ENCODE measurements at regions not wholly inside any gene's neighbourhood (a gene's known extent, or its start where the extent isn't known, plus 50 kb on each side); places are given as distances from the start of the nearest gene placed in this dataset.

GRCh38 chr7:42621543-42622219, 290.2 kb downstream of the C7orf25 start:
- TF ChIP-seq CTCF (IDR thresholded peaks at IDR 0.05; ENCODE audit: partially characterized antibody, unreplicated experiment) = no peak
- H3K9me3 Mint-ChIP-seq (ENCODE audit: unreplicated experiment) = no peaks in the 10 kb centered on the region
- no peak for DNase-seq
- no peaks in the 10 kb centered on the region for H3K4me1 Mint-ChIP-seq (ENCODE audit: low read depth, unreplicated experiment)
- H3K27ac Mint-ChIP-seq (ENCODE audit: unreplicated experiment) = no peak overlapping the region
- H3K27me3 Mint-ChIP-seq (ENCODE audit: unreplicated experiment) = peaks cover 1% of the 10 kb centered on the region
- no peaks in the 10 kb centered on the region for H3K36me3 Mint-ChIP-seq (ENCODE audit: unreplicated experiment)
- no peak overlapping the region for H3K4me3 Mint-ChIP-seq (ENCODE audit: unreplicated experiment)

GRCh38 chr7:42618651-42619360, 293.1 kb downstream of the C7orf25 start:
- DNase-seq = no peak
- Mint-ChIP-seq H3K4me1 (ENCODE audit: low read depth, unreplicated experiment) (no peaks in the 10 kb centered on the region), H3K4me3 (ENCODE audit: unreplicated experiment) (no peak overlapping the region), H3K27me3 (ENCODE audit: unreplicated experiment) (peaks cover 1% of the 10 kb centered on the region), H3K27ac (ENCODE audit: unreplicated experiment) (no peak overlapping the region), H3K9me3 (ENCODE audit: unreplicated experiment) (no peaks in the 10 kb centered on the region), H3K36me3 (ENCODE audit: unreplicated experiment) (no peaks in the 10 kb centered on the region)
- TF ChIP-seq CTCF (IDR thresholded peaks at IDR 0.05; ENCODE audit: partially characterized antibody, unreplicated experiment) = no peak

- DNase-seq = no peak
- Mint-ChIP-seq H3K4me3 (ENCODE audit: unreplicated experiment) (no peak overlapping the region), H3K36me3 (ENCODE audit: unreplicated experiment) (no peaks in the 10 kb centered on the region), H3K9me3 (ENCODE audit: unreplicated experiment) (no peaks in the 10 kb centered on the region), H3K4me1 (ENCODE audit: low read depth, unreplicated experiment) (no peaks in the 10 kb centered on the region), H3K27me3 (ENCODE audit: unreplicated experiment) (peaks cover 1% of the 10 kb centered on the region), H3K27ac (ENCODE audit: unreplicated experiment) (no peak overlapping the region)
- TF ChIP-seq CTCF (IDR thresholded peaks at IDR 0.05; ENCODE audit: partially characterized antibody, unreplicated experiment) = no peak
These were observed 293.9 kb downstream of the C7orf25 start for GRCh38 chr7:42617806-42618457.

GRCh38 chr7:42617071-42617765, 294.7 kb downstream of the C7orf25 start:
- no peaks in the 10 kb centered on the region for H3K4me1 Mint-ChIP-seq (ENCODE audit: low read depth, unreplicated experiment)
- no peak overlapping the region for H3K27ac Mint-ChIP-seq (ENCODE audit: unreplicated experiment)
- no peak for DNase-seq
- no peak for TF ChIP-seq CTCF (IDR thresholded peaks at IDR 0.05; ENCODE audit: partially characterized antibody, unreplicated experiment)
- no peaks in the 10 kb centered on the region for H3K36me3 Mint-ChIP-seq (ENCODE audit: unreplicated experiment)
- H3K4me3 Mint-ChIP-seq (ENCODE audit: unreplicated experiment) = no peak overlapping the region
- H3K9me3 Mint-ChIP-seq (ENCODE audit: unreplicated experiment) = no peaks in the 10 kb centered on the region
- H3K27me3 Mint-ChIP-seq (ENCODE audit: unreplicated experiment) = peaks cover 1% of the 10 kb centered on the region
